Brain microvascular endothelial cell (primary cell): ENCODE measurements at regions not wholly inside any gene's neighbourhood (a gene's known extent, or its start where the extent isn't known, plus 50 kb on each side); places are given as distances from the start of the nearest gene placed in this dataset.

Experiments
- DNase-seq: peaks from one replicate; pipeline ENCODE4 v3.0.0-alpha.2; 2020
- H3K27ac ChIP-seq: fragments of 250-450 bp; sonication (Bioruptor Pico); 2 replicates; pipeline ENCODE4 v1.5.1; 2020; ENCODE audit warnings: mild to moderate bottlenecking, moderate library complexity
- H3K27me3 ChIP-seq: fragments of 250-450 bp; sonication (Bioruptor Pico); replicated peaks from 2 replicates; pipeline ENCODE4 v1.5.1; 2020; ENCODE audit warnings: mild to moderate bottlenecking
- H3K36me3 ChIP-seq: fragments of 250-450 bp; sonication (Bioruptor Pico); replicated peaks from 2 replicates; pipeline ENCODE4 v1.5.1; 2020; ENCODE audit warnings: mild to moderate bottlenecking
- H3K4me3 ChIP-seq: 2 replicates; pipeline ENCODE4 v1.5.1; 2011; ENCODE audit warnings: low read depth, mild to moderate bottlenecking, control low read depth, low read length, moderate library complexity
- in situ Hi-C: cut with HindIII; loops from 2 replicates; pipeline ENCODE4 v1.10.0; 2017; ENCODE audit warnings: low sequenced_read_pairs, low pct_ligation_motif_present
- TF ChIP-seq, protein P1 (sequence below): IDR thresholded peaks from 2 replicates; pipeline ENCODE4 v1.5.1; 2011; ENCODE audit warnings: low read depth, mild to moderate bottlenecking, moderate library complexity, low read length, control low read depth, inconsistent platforms; ENCODE audit errors: missing control alignments

DNA sequence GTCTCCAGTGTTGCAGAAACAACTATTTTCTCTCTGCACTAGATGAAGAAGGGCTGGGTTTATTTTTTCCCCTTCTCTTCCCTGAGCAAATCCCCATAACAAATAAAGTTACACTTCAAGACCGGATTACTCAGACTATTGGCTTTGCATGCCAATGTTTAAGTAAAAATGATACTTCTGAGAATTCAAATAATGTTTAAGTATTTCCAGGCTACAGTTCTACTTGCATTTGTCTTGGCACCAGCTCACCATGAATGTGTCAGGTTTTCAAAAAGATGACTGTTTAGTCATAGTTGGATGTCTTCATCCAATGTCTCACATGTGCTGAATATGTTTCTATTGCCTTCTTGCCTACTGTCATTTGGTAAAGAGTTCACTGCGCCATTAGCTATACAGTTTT, 912.6 kb downstream of the GATA3 start:
- Histone ChIP-seq H3K27ac (no peak overlapping the region), H3K27me3 (no peaks in the 10 kb centered on the region), H3K4me3 (no peak overlapping the region), H3K36me3 (no peaks in the 10 kb centered on the region)
- TF ChIP-seq, protein P1, sequence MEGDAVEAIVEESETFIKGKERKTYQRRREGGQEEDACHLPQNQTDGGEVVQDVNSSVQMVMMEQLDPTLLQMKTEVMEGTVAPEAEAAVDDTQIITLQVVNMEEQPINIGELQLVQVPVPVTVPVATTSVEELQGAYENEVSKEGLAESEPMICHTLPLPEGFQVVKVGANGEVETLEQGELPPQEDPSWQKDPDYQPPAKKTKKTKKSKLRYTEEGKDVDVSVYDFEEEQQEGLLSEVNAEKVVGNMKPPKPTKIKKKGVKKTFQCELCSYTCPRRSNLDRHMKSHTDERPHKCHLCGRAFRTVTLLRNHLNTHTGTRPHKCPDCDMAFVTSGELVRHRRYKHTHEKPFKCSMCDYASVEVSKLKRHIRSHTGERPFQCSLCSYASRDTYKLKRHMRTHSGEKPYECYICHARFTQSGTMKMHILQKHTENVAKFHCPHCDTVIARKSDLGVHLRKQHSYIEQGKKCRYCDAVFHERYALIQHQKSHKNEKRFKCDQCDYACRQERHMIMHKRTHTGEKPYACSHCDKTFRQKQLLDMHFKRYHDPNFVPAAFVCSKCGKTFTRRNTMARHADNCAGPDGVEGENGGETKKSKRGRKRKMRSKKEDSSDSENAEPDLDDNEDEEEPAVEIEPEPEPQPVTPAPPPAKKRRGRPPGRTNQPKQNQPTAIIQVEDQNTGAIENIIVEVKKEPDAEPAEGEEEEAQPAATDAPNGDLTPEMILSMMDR, result no peak
- in situ Hi-C loops, result no loop called here
- DNase-seq, result no peak

DNA sequence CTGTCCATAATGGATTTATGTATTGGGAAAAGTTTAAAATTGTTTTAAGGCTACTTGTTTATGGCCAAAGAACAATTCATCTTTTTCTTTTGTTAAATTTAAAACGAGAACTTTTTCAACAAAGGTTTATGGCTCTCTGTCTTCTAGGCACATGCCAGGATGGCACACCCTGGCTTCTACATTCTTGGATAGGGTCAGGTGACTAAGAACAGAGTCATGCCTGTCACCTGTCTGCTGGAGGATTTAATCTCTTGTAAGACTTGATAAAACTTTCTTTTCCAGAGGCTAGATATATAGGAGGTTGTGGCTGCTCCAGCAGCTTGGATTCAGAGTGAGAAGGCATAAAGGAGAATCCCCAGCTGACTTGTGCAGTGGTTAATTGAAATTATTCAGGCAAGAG, 915.4 kb downstream of the GATA3 start:
- DNase-seq, result no peak
- no peaks in the 10 kb centered on the region for H3K27me3 ChIP-seq
- no peak overlapping the region for H3K27ac ChIP-seq
- TF ChIP-seq, protein P1, result no peak
- in situ Hi-C loops, result no loop called here
- no peaks in the 10 kb centered on the region for H3K36me3 ChIP-seq
- no peak overlapping the region for H3K4me3 ChIP-seq

DNA sequence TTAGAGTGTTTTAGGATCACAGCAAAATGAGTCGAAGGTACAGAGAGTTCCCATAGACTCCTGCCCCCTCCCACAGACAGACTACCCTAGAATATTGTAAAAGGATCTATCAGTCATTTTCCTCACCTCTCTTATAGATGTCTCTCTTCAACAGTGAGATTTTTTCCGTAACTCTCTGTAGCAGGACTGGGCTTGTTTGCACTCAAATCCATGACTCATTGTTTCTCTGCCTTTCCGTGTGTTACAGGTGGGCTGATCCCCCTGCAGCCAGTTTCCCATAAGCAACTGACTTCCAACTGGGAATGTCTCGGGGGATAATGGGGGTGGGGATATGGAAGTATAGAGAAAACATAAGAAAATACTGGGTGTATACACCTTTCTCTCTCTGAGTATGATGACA, 921.0 kb downstream of the GATA3 start:
- Histone ChIP-seq H3K27me3 (no peaks in the 10 kb centered on the region), H3K4me3 (no peak overlapping the region), H3K27ac (no peak overlapping the region), H3K36me3 (no peaks in the 10 kb centered on the region)
- in situ Hi-C loops, result no loop called here
- TF ChIP-seq, protein P1, result no peak
- no peak for DNase-seq

DNA sequence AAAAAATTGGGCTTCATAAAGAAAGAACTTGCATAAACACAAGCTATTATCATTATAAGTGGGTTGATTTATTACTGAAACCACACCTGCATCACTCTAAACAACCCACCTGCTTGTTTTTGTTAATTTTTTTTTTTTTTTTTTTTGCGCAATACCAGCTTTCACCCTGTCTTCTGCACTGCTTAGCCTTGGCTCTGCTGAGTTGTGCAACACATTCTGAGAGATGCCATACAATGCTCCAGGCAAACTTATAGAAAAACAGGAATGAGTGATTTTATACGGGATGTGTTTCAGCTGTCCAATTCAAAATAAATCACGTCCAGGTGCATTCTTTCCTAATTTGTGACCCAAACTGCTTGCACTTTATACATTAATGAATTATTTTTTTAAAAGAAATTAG, 923.6 kb downstream of the GATA3 start:
- Histone ChIP-seq H3K4me3 (no peak overlapping the region), H3K36me3 (no peaks in the 10 kb centered on the region), H3K27me3 (no peaks in the 10 kb centered on the region), H3K27ac (no peak overlapping the region)
- no peak for DNase-seq
- in situ Hi-C loops, result no loop called here
- TF ChIP-seq, protein P1, result no peak

DNA sequence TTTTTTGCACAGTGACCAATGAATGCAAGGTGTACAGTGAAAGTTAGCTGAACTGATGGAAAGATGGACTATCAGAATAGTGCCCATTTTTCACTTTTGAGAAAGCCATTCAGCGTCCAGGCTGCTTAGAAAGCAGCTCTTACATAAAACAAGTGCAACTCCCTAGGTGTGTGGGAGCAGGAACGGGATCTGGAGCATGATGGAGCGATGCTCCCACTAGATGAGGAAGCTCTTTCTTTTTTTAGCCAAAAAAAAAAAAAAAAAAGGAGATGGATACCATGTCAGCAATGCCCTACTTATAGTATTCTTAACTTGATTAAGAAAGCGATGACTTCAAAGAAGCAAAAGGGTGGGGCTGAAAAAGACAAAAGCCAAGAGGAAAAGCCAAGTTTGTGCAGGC, 925.5 kb downstream of the GATA3 start:
- in situ Hi-C loops, result no loop called here
- TF ChIP-seq, protein P1, result no peak

DNA sequence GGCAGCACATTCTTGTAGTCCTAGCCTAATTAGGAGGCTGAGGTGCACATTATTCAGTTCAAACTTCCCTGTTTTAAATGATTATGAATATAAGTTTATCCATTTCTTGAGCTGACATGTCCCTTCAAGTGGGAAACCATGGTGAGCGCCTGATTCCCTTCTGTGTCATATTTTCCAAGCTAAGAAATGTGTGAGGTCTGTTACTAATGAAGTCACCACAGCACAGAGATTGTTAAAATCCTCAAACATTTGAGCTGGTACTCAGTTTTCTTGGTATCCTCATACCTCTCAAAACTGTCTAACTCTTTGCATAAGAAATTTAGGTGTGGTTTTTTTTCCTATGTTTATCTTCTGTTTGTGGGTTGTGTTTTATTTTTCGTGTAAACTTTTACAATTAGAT, 926.8 kb downstream of the GATA3 start:
- DNase-seq, result no peak
- Histone ChIP-seq H3K27me3 (no peaks in the 10 kb centered on the region), H3K36me3 (no peaks in the 10 kb centered on the region), H3K27ac (no peak overlapping the region), H3K4me3 (no peak overlapping the region)
- in situ Hi-C loops, result no loop called here
- TF ChIP-seq, protein P1, result no peak

More for the DNA sequence above, 925.5 kb downstream of the GATA3 start:
- H3K27ac ChIP-seq, result no peak overlapping the region
- H3K27me3 ChIP-seq, result no peaks in the 10 kb centered on the region
- no peak for DNase-seq
- no peaks in the 10 kb centered on the region for H3K36me3 ChIP-seq
- H3K4me3 ChIP-seq, result no peak overlapping the region
